Uterus (tissue), 3 donors: ENCODE measurements at regions not wholly inside any gene's neighbourhood (a gene's known extent, or its start where the extent isn't known, plus 50 kb on each side); places are given as distances from the start of the nearest gene placed in this dataset.

Experiments
- DNase-seq, 2 donors: peaks; one replicate each; pipeline ENCODE4 v3.0.0-alpha.2; 2019 to 2020
- H3K27ac ChIP-seq, 2 donors: fragments of 200-600 bp; sonication (generic); 1 replicate in 1 of 2; 2 replicates in 1 of 2; pipeline ENCODE4 v1.5.1; 2016 to 2018
- H3K27me3 ChIP-seq, 2 donors: fragments of 200-600 bp; sonication (generic); one replicate each; pipeline ENCODE4 v1.5.1; 2018 to 2019; ENCODE audit warnings: control low read depth in 1 of 2
- H3K36me3 ChIP-seq, 2 donors: fragments of 200-600 bp; sonication (generic); one replicate each; pipeline ENCODE4 v1.5.1; 2019; ENCODE audit warnings: control low read depth in 1 of 2
- H3K4me1 ChIP-seq, 2 donors: fragments of 200-600 bp; sonication (generic); one replicate each; pipeline ENCODE4 v1.5.1; 2018 to 2019; ENCODE audit warnings: control low read depth in 1 of 2
- H3K4me3 ChIP-seq, 2 donors: fragments of 200-600 bp; sonication (generic); 1 replicate in 1 of 2; 2 replicates in 1 of 2; pipeline ENCODE4 v1.5.1; 2018 to 2019; ENCODE audit warnings: mild to moderate bottlenecking in 1 of 2
- H3K9me3 ChIP-seq, 2 donors: fragments of 200-600 bp; sonication (generic); one replicate each; pipeline ENCODE4 v1.5.1; 2019; ENCODE audit warnings: control low read depth in 1 of 2
- CTCF ChIP-seq, 4 experiments: fragments of 200-600 bp in 2 of 4; fragments of 450-650 bp in 2 of 4; sonication (generic) in 2 of 4; IDR thresholded peaks; one replicate each; pipeline ENCODE4 v1.5.1; 2016 to 2019; ENCODE audit warnings: antibody characterized with exemption in 4 of 4, mild to moderate bottlenecking in 2 of 4, moderate library complexity in 1 of 4
- POLR2A ChIP-seq, 2 donors: fragments of 450-650 bp; IDR thresholded peaks; one replicate each; pipeline ENCODE4 v1.6.1; 2016; ENCODE audit warnings: antibody characterized with exemption in 2 of 2, mild to moderate bottlenecking in 1 of 2, moderate library complexity in 1 of 2
- intact Hi-C: fragments of 100-400 bp; cut with DNase I; formaldehyde crosslinking; loops from one replicate; pipeline ENCODE4 v1.15.1; 2023; ENCODE audit warnings: low total_unique reads
- donor health status: DM: yes; HTN: yes; CAD: no.

GRCh38 chr13:50374517-50374916 lies 359.3 kb downstream of the KCNRG start:
- intact Hi-C loops: no loop called here
- no peaks in the 10 kb centered on the region for H3K36me3 ChIP-seq
- H3K27me3 ChIP-seq: no peaks in the 10 kb centered on the region
- H3K9me3 ChIP-seq: no peaks in the 10 kb centered on the region
- H3K4me3 ChIP-seq: no peak overlapping the region
- no peak for TF ChIP-seq POLR2A (IDR thresholded peaks at IDR 0.05)
- TF ChIP-seq CTCF (IDR thresholded peaks at IDR 0.05): no peak
- no peak overlapping the region for H3K27ac ChIP-seq
- H3K4me1 ChIP-seq: no peaks in the 10 kb centered on the region
- no peak for DNase-seq

GRCh38 chr13:50375792-50376191 lies 360.5 kb downstream of the KCNRG start:
- H3K27me3 ChIP-seq: no peaks in the 10 kb centered on the region
- H3K36me3 ChIP-seq: no peaks in the 10 kb centered on the region
- DNase-seq: no peak
- H3K27ac ChIP-seq: no peak overlapping the region
- no peak overlapping the region for H3K4me3 ChIP-seq
- H3K9me3 ChIP-seq: no peaks in the 10 kb centered on the region
- intact Hi-C loops: no loop called here
- H3K4me1 ChIP-seq: no peaks in the 10 kb centered on the region
- TF ChIP-seq POLR2A (IDR thresholded peaks at IDR 0.05) (no peak), CTCF (IDR thresholded peaks at IDR 0.05) (no peak)

- H3K27me3 ChIP-seq: no peaks in the 10 kb centered on the region
- intact Hi-C loops: no loop called here
- H3K36me3 ChIP-seq: no peaks in the 10 kb centered on the region
- DNase-seq: no peak
- H3K9me3 ChIP-seq: no peaks in the 10 kb centered on the region
- H3K27ac ChIP-seq: no peak overlapping the region
- H3K4me3 ChIP-seq: no peak overlapping the region
- no peaks in the 10 kb centered on the region for H3K4me1 ChIP-seq
- TF ChIP-seq CTCF (IDR thresholded peaks at IDR 0.05) (no peak), POLR2A (IDR thresholded peaks at IDR 0.05) (no peak)
Measured at GRCh38 chr13:50376895-50377575, 361.8 kb downstream of the KCNRG start.

GRCh38 chr13:50377726-50378270 lies 362.6 kb downstream of the KCNRG start:
- TF ChIP-seq CTCF (IDR thresholded peaks at IDR 0.05): no peak

GRCh38 chr13:50378509-50379044 lies 363.3 kb downstream of the KCNRG start:
- no peaks in the 10 kb centered on the region for H3K4me1 ChIP-seq
- TF ChIP-seq CTCF (IDR thresholded peaks at IDR 0.05) (no peak), POLR2A (IDR thresholded peaks at IDR 0.05) (no peak)
- no peaks in the 10 kb centered on the region for H3K27me3 ChIP-seq
- H3K9me3 ChIP-seq: no peaks in the 10 kb centered on the region
- no peak for DNase-seq
- intact Hi-C loops: no loop called here
- no peak overlapping the region for H3K27ac ChIP-seq
- H3K4me3 ChIP-seq: no peak overlapping the region
- no peaks in the 10 kb centered on the region for H3K36me3 ChIP-seq

More at GRCh38 chr13:50377726-50378270, 362.6 kb downstream of the KCNRG start:
- no peaks in the 10 kb centered on the region for H3K4me1 ChIP-seq
- H3K27ac ChIP-seq: no peak overlapping the region
- H3K4me3 ChIP-seq: no peak overlapping the region
- no peaks in the 10 kb centered on the region for H3K9me3 ChIP-seq
- no peaks in the 10 kb centered on the region for H3K36me3 ChIP-seq
- DNase-seq: no peak
- intact Hi-C loops: no loop called here
- no peaks in the 10 kb centered on the region for H3K27me3 ChIP-seq
